HEK293T (cell line): ENCODE measurements at regions not wholly inside any gene's neighbourhood (a gene's known extent, or its start where the extent isn't known, plus 50 kb on each side); places are given as distances from the start of the nearest gene placed in this dataset.

Source experiments
- CTCF ChIA-PET: fragments of 350-600 bp; formaldehyde crosslinking; extraction: SDS; loops from one replicate; lab custom pipeline; 2021; ENCODE audit warnings: antibody characterized with exemption, inconsistent platforms; lab: Yijun Ruan, JAX
- POLR2A ChIA-PET: fragments of 350-600 bp; formaldehyde crosslinking; extraction: SDS; loops from one replicate; lab custom pipeline; 2020; ENCODE audit warnings: antibody characterized with exemption, inconsistent platforms; lab: Yijun Ruan, JAX
- DNase-seq: peaks from one replicate; pipeline ENCODE4 v3.0.0; 2012; ENCODE audit warnings: mixed read lengths; ENCODE audit errors: extremely low spot score
- ARNT ChIP-seq: fragments of 450-650 bp; IDR thresholded peaks from 2 replicates; pipeline ENCODE4 v1.6.1; 2017; ENCODE audit warnings: mild to moderate bottlenecking
- BHLHE40 ChIP-seq: fragments of 450-650 bp; IDR thresholded peaks from 2 replicates; pipeline ENCODE4 v1.6.1; 2016; ENCODE audit warnings: mild to moderate bottlenecking, moderate library complexity, borderline replicate concordance
- CTBP1 ChIP-seq: fragments of 450-650 bp; IDR thresholded peaks from 2 replicates; pipeline ENCODE4 v1.6.1; 2016; ENCODE audit warnings: borderline replicate concordance
- ELF4 ChIP-seq: fragments of 450-650 bp; IDR thresholded peaks from 2 replicates; pipeline ENCODE4 v1.6.1; 2017; ENCODE audit warnings: antibody characterized with exemption
- FOXA1 ChIP-seq: fragments of 450-650 bp; IDR thresholded peaks from 2 replicates; pipeline ENCODE4 v1.6.1; 2016; ENCODE audit warnings: mild to moderate bottlenecking
- FOXK2 ChIP-seq: fragments of 450-650 bp; IDR thresholded peaks from 2 replicates; pipeline ENCODE4 v1.6.1; 2016; ENCODE audit warnings: mild to moderate bottlenecking
- FOXM1 ChIP-seq: fragments of 450-650 bp; IDR thresholded peaks from 2 replicates; pipeline ENCODE4 v1.6.1; 2017; ENCODE audit warnings: mild to moderate bottlenecking, borderline replicate concordance
- HDGF ChIP-seq: fragments of 450-650 bp; IDR thresholded peaks from 2 replicates; pipeline ENCODE4 v1.6.1; 2017; ENCODE audit warnings: antibody characterized with exemption, borderline replicate concordance
- L3MBTL2 ChIP-seq: fragments of 450-650 bp; conservative IDR thresholded peaks from 2 replicates; pipeline ENCODE4 v1.6.1; 2016; ENCODE audit warnings: mild to moderate bottlenecking
- LEF1 ChIP-seq: fragments of 450-650 bp; IDR thresholded peaks from 2 replicates; pipeline ENCODE4 v1.6.1; 2017; ENCODE audit warnings: mild to moderate bottlenecking, borderline replicate concordance
- NFRKB ChIP-seq: fragments of 450-650 bp; IDR thresholded peaks from 2 replicates; pipeline ENCODE4 v1.6.1; 2016; ENCODE audit warnings: mild to moderate bottlenecking, moderate library complexity
- PKNOX1 ChIP-seq: fragments of 450-650 bp; IDR thresholded peaks from 2 replicates; pipeline ENCODE4 v1.6.1; 2016
- SP1 ChIP-seq: fragments of 450-650 bp; IDR thresholded peaks from 2 replicates; pipeline ENCODE4 v1.6.1; 2017
- SUZ12 ChIP-seq: fragments of 450-650 bp; IDR thresholded peaks from 2 replicates; pipeline ENCODE4 v1.6.1; 2016; ENCODE audit warnings: mild to moderate bottlenecking
- TARDBP ChIP-seq: fragments of 450-650 bp; IDR thresholded peaks from 2 replicates; pipeline ENCODE4 v1.6.1; 2016
- ZNF384 ChIP-seq: fragments of 450-650 bp; IDR thresholded peaks from 2 replicates; pipeline ENCODE4 v1.6.1; 2016

- CTCF ChIA-PET, result interaction anchor here (1.1 kb wide), 1 partner anchor 18 kb away, joined by 3 read pairs; no protein-coding TSS in a partner anchor
- no peak for DNase-seq
- POLR2A ChIA-PET, result no interaction called here
- TF ChIP-seq FOXA1 (no peak), LEF1 (no peak), PKNOX1 (no peak), CTBP1 (no peak)
Measured at GRCh38 chr2:20130821-20131645, 79.6 kb upstream of the LAPTM4A start.

DNA sequence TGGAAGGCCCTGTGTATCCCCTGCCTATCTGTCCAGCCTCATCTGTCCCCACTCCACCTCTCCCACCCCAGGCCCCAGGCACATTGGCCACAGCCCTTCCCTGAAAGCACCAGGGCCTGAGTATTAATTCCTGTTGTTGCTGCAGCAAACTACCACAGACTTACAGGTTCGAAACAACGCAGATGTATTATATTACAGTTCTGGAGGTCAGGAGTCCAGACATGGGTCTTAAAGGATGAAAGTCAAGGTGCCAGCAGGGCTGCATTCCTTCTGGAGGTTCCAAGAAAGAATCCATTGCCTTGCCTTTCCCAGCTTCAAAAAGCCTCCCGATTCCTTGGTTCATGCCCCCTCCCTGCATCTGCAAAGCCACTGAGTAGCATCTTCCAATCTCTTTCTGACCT, 78.7 kb upstream of the LAPTM4A start:
- no peak for DNase-seq
- TF ChIP-seq FOXK2, result no peak
- no peak for TF ChIP-seq CTBP1
- TF ChIP-seq SUZ12, result no peak
- TF ChIP-seq ARNT, result no peak
- TF ChIP-seq HDGF, result no peak
- TF ChIP-seq BHLHE40, result no peak
- no peak for TF ChIP-seq LEF1
- TF ChIP-seq ELF4, result no peak
- no peak for TF ChIP-seq FOXA1
- no peak for TF ChIP-seq NFRKB
- TF ChIP-seq ZNF384, result no peak
- TF ChIP-seq FOXM1, result no peak
- TF ChIP-seq PKNOX1, result no peak
- TF ChIP-seq L3MBTL2, result no peak
- POLR2A ChIA-PET, result no interaction called here
- CTCF ChIA-PET, result interaction anchor here (1.1 kb wide), 1 partner anchor 19 kb away, joined by 3 read pairs; no protein-coding TSS in a partner anchor

DNA sequence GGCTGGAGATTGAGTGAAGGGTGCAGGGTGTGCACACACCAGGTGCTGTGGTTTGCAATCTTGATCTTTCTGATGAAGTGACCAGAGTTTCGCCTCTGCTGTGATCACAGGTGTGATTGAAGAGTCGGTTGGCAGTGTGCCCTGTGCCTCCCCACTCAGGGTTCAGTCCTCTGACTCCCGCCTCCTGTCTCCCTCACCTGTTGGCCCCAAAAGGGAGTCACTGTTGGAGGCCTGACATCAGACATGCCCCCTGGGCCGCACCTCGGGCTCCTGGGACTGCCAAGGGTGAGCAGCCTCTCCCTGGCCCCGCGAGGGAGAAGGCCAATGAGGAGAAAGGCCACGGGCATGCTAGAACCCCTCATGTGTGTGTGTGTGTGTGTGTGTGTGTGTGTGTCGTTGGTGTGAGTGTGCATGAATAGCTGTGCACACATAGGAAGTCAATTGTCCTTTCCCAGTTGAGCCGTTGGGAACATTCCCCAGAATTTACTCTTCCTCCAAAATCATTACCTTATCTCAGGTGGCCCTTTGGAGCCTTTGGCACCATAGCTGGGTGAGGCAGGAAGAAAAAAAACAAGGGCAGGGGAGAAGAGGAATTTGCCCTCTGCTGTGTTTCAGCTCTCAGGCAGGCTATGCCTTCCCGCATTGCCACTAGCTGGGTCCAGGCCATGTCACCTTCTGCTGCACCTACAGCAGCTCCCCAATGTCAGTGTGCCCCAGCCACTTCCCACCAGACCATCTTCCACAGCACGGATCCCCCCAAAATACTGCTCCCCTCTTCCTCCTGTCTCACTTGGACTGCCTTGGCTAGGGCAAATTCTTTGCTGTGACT, 78.1 kb upstream of the LAPTM4A start:
- TF ChIP-seq TARDBP, result no peak
- no peak for TF ChIP-seq ELF4
- TF ChIP-seq CTBP1, result no peak
- no peak for TF ChIP-seq NFRKB
- TF ChIP-seq ZNF384, result no peak
- TF ChIP-seq BHLHE40, result no peak
- TF ChIP-seq L3MBTL2, result no peak
- TF ChIP-seq FOXK2, result no peak
- TF ChIP-seq SP1, result no peak
- TF ChIP-seq HDGF, result no peak
- TF ChIP-seq FOXM1, result no peak
- no peak for TF ChIP-seq LEF1
- TF ChIP-seq SUZ12, result no peak
- TF ChIP-seq FOXA1, result no peak
- no peak for DNase-seq
- ChIA-PET POLR2A (no interaction called here), CTCF (interaction anchor here (0.7 to 1.1 kb wide), 3 partner anchors 15 to 34 kb away, joined by 3 to 4 read pairs (median 3); no protein-coding TSS in a partner anchor)

GRCh38 chr2:20128506-20129330, 77.3 kb upstream of the LAPTM4A start:
- no peak for DNase-seq
- ChIA-PET CTCF (interaction anchor here (0.7 to 1.0 kb wide), 2 partner anchors 14 to 33 kb away, joined by 3 to 4 read pairs; no protein-coding TSS in a partner anchor), POLR2A (no interaction called here)
- TF ChIP-seq FOXA1 (no peak), LEF1 (no peak), ZNF384 (no peak), ARNT (no peak), L3MBTL2 (no peak), ELF4 (no peak), SUZ12 (no peak), SP1 (no peak), CTBP1 (no peak), HDGF (no peak), PKNOX1 (no peak), NFRKB (no peak), BHLHE40 (no peak), FOXK2 (no peak), TARDBP (no peak), FOXM1 (no peak)

- ChIA-PET POLR2A (interaction anchor here (1.4 kb wide), 1 partner anchor 99 kb away, joined by 3 read pairs; the partner anchor contains the start of gene SDC1), CTCF (interaction anchor here (1.5 kb wide), 1 partner anchor 9 kb away, joined by 6 read pairs; no protein-coding TSS in a partner anchor)
- DNase-seq, result no peak
- TF ChIP-seq CTBP1, result no peak
- TF ChIP-seq BHLHE40, result no peak
- no peak for TF ChIP-seq ZNF384
- TF ChIP-seq FOXA1, result no peak
- TF ChIP-seq ARNT, result no peak
- TF ChIP-seq TARDBP, result no peak
- no peak for TF ChIP-seq L3MBTL2
Measured at GRCh38 chr2:20126469-20126868, 75.0 kb upstream of the LAPTM4A start.
